Mesendoderm (in vitro differentiated cells): ENCODE measurements at regions not wholly inside any gene's neighbourhood (a gene's known extent, or its start where the extent isn't known, plus 50 kb on each side); places are given as distances from the start of the nearest gene placed in this dataset.
A peak's percentile ranks its signal among the peaks of the same experiment; 100 is the strongest.

Experiments used
- DNase-seq: peaks from one replicate; pipeline ENCODE4 v3.0.0; 2013
- H2AK5ac ChIP-seq: 2 replicates; pipeline ENCODE4 v1.6.1; 2013; ENCODE audit warnings: low read length, inconsistent platforms
- H2BK120ac ChIP-seq: 2 replicates; pipeline ENCODE4 v1.6.1; 2013; ENCODE audit warnings: low read depth, mild to moderate bottlenecking, low read length, moderate library complexity, mixed read lengths
- H2BK15ac ChIP-seq: replicated peaks from 2 replicates; pipeline ENCODE4 v1.6.1; 2013; ENCODE audit warnings: low read depth, mild to moderate bottlenecking, moderate library complexity
- H2BK5ac ChIP-seq: 2 replicates; pipeline ENCODE4 v1.6.1; 2013; ENCODE audit warnings: low read length, inconsistent platforms
- H3K18ac ChIP-seq: 2 replicates; pipeline ENCODE4 v1.6.1; 2013; ENCODE audit warnings: mild to moderate bottlenecking, low read length, mixed read lengths
- H3K23ac ChIP-seq: one replicate; pipeline ENCODE4 v1.6.1; 2013; ENCODE audit warnings: low read length
- H3K27ac ChIP-seq: 2 replicates; pipeline ENCODE4 v1.5.1; 2013; ENCODE audit warnings: low read depth, mild to moderate bottlenecking, inconsistent platforms, low read length, moderate library complexity
- H3K27me3 ChIP-seq: 2 replicates; pipeline ENCODE4 v1.6.1; 2013; ENCODE audit warnings: low read length, control low read depth, mild to moderate bottlenecking, inconsistent platforms; ENCODE audit not compliant: insufficient read depth, poor library complexity
- H3K36me3 ChIP-seq: 2 replicates; pipeline ENCODE4 v1.6.1; 2013; ENCODE audit warnings: low read length, inconsistent platforms; ENCODE audit not compliant: control insufficient read depth, insufficient read depth
- H3K4ac ChIP-seq: one replicate; pipeline ENCODE4 v1.6.1; 2013; ENCODE audit warnings: low read depth, mild to moderate bottlenecking, low read length, moderate library complexity
- H3K4me1 ChIP-seq: 2 replicates; pipeline ENCODE4 v1.6.1; 2013; ENCODE audit warnings: low read depth, low read length, inconsistent platforms; ENCODE audit not compliant: control insufficient read depth
- H3K4me2 ChIP-seq: 2 replicates; pipeline ENCODE4 v1.6.1; 2013; ENCODE audit warnings: low read length
- H3K4me3 ChIP-seq: 2 replicates; pipeline ENCODE4 v1.5.1; 2013; ENCODE audit warnings: mild to moderate bottlenecking, low read length
- H3K56ac ChIP-seq: one replicate; pipeline ENCODE4 v1.6.1; 2013; ENCODE audit warnings: low read length
- H3K79me1 ChIP-seq: 2 replicates; pipeline ENCODE4 v1.6.1; 2013; ENCODE audit warnings: low read length, inconsistent platforms
- H3K79me2 ChIP-seq: 2 replicates; pipeline ENCODE4 v1.6.1; 2013; ENCODE audit warnings: mild to moderate bottlenecking, low read length; ENCODE audit not compliant: control insufficient read depth, insufficient read depth
- H3K9ac ChIP-seq: 2 replicates; pipeline ENCODE4 v1.6.1; 2013; ENCODE audit warnings: low read length, inconsistent platforms
- H4K5ac ChIP-seq: one replicate; pipeline ENCODE4 v1.6.1; 2013; ENCODE audit warnings: low read length
- H4K8ac ChIP-seq: one replicate; pipeline ENCODE4 v1.6.1; 2013; ENCODE audit warnings: low read depth, mild to moderate bottlenecking, control low read depth, low read length, moderate library complexity
- WGBS: extraction: QIAGEN DNeasy Blood & Tissue Kit; methylation state at CpG from one replicate; pipeline ENCODE4 v1.1.7; 2013; ENCODE audit warnings: low lambda C conversion rate, missing lambda C conversion rate; ENCODE audit not compliant: insufficient coverage; ENCODE audit errors: extremely low coverage; 5-methylcytosine and 5-hydroxymethylcytosine counted together

DNA sequence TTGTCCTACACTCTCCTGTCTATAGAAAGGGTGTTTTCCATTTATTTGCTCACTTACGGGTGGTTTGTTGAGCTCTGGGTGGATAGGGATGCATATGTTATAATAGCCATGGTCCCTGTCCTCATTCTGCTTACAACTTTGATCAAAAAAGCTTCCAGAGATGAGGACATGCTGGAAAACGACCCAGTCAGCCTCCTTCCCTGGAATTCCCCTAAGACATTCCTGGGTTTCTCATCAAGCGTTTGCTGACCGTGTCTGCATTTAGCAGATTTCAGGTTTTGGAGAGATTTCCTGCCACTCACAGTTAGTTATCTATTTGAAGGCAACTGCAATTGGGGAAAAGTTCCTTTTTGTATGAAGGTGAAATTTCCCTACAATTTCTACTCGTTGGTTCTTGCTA, 152.8 kb upstream of the AFDN start:
- no CpG with 5 or more reads among the region's 5 CpGs for WGBS
- no peak overlapping the region for H3K56ac ChIP-seq
- DNase-seq = no peak
- no peaks in the 10 kb centered on the region for H3K27me3 ChIP-seq
- H3K4me1 ChIP-seq = peaks cover 3% of the 10 kb centered on the region
- no peaks in the 10 kb centered on the region for H3K79me2 ChIP-seq
- no peak overlapping the region for H3K9ac ChIP-seq
- no peak overlapping the region for H3K27ac ChIP-seq
- H4K5ac ChIP-seq = no peak overlapping the region
- no peak overlapping the region for H3K23ac ChIP-seq
- H2BK15ac ChIP-seq = no peak overlapping the region
- H3K4ac ChIP-seq = no peak overlapping the region
- no peak overlapping the region for H2BK5ac ChIP-seq
- H2BK120ac ChIP-seq = no peak overlapping the region
- no peak overlapping the region for H3K4me3 ChIP-seq
- no peak overlapping the region for H2AK5ac ChIP-seq
- no peak overlapping the region for H4K8ac ChIP-seq
- H3K36me3 ChIP-seq = no peaks in the 10 kb centered on the region
- no peak overlapping the region for H3K4me2 ChIP-seq
- H3K18ac ChIP-seq = no peak overlapping the region
- no peaks in the 10 kb centered on the region for H3K79me1 ChIP-seq

DNA sequence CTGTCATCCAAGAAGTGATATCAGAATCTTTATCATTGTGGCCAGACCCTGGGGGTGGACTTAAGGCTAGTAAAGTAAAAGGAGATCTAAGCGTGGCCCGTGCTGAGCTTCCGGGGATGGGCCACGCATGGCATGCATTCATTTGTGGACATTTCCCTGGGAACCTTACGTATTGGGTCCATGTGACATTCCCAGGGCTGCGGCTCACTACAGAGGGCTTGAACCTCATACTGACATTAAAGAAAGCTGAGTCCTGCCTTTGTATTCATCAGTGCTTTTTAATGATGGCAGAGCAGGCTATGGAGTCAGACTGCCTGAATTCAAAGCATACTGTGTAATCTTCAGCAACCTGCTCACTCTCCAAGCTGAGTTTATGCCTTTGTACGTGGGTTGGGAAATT, 152.2 kb upstream of the AFDN start:
- no peak overlapping the region for H2BK120ac ChIP-seq
- DNase-seq = no peak
- WGBS = no CpG with 5 or more reads among the region's 7 CpGs
- no peaks in the 10 kb centered on the region for H3K27me3 ChIP-seq
- no peak overlapping the region for H4K8ac ChIP-seq
- peaks cover 5% of the 10 kb centered on the region for H3K4me1 ChIP-seq
- no peaks in the 10 kb centered on the region for H3K36me3 ChIP-seq
- no peak overlapping the region for H3K18ac ChIP-seq
- no peak overlapping the region for H2BK5ac ChIP-seq
- H3K4me3 ChIP-seq = no peak overlapping the region
- H3K79me1 ChIP-seq = no peaks in the 10 kb centered on the region
- no peak overlapping the region for H4K5ac ChIP-seq
- H3K27ac ChIP-seq = no peak overlapping the region
- H2BK15ac ChIP-seq = no peak overlapping the region
- no peak overlapping the region for H3K9ac ChIP-seq
- H2AK5ac ChIP-seq = no peak overlapping the region
- no peak overlapping the region for H3K4me2 ChIP-seq
- no peaks in the 10 kb centered on the region for H3K79me2 ChIP-seq
- H3K23ac ChIP-seq = no peak overlapping the region
- no peak overlapping the region for H3K4ac ChIP-seq
- H3K56ac ChIP-seq = no peak overlapping the region

DNA sequence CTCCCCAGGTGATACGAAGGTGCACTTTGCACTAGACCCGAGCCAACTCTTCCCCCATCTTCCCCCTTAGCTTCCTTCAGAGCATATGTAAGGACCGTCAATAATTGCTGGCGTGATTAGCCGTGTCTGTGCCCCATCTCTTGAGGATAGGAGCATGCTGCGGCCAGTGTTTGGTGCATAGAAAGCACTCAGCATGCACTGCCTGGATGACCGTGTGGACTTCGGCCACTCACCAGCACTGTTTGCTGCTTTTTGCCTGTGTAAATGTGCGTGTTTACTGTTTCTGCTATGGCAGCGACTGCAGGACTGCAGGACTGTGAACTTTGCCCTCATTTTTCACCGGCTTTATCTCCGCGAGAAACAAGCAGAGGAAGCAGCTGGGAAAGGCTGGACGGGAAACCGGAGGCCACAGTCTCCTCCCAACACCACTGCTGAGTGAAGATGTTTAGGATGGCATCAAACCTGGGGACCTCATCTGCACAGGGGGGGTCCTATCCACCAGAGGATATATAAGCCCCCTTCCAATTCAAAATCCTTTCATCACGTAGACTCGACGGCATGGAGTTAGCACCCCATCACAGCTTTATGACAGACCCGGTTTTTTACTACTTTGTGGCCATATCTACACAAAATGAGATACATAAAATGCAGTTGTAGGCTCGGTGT, 150.6 kb upstream of the AFDN start:
- no peak overlapping the region for H2BK5ac ChIP-seq
- no peak overlapping the region for H3K56ac ChIP-seq
- H4K8ac ChIP-seq = no peak overlapping the region
- no CpG with 5 or more reads among the region's 20 CpGs for WGBS
- H2BK120ac ChIP-seq = no peak overlapping the region
- peaks cover 5% of the 10 kb centered on the region for H3K4me1 ChIP-seq
- peak overlapping the region; percentile 36 for H2AK5ac ChIP-seq
- H3K9ac ChIP-seq = peak overlapping the region; percentile 11
- H3K27ac ChIP-seq = no peak overlapping the region
- H4K5ac ChIP-seq = no peak overlapping the region
- H3K4ac ChIP-seq = no peak overlapping the region
- no peak overlapping the region for H3K4me2 ChIP-seq
- H3K79me2 ChIP-seq = no peaks in the 10 kb centered on the region
- H3K4me3 ChIP-seq = no peak overlapping the region
- H3K27me3 ChIP-seq = peaks cover 4% of the 10 kb centered on the region
- DNase-seq = no peak
- no peaks in the 10 kb centered on the region for H3K36me3 ChIP-seq
- no peak overlapping the region for H3K23ac ChIP-seq
- no peak overlapping the region for H3K18ac ChIP-seq
- H2BK15ac ChIP-seq = no peak overlapping the region
- no peaks in the 10 kb centered on the region for H3K79me1 ChIP-seq

DNA sequence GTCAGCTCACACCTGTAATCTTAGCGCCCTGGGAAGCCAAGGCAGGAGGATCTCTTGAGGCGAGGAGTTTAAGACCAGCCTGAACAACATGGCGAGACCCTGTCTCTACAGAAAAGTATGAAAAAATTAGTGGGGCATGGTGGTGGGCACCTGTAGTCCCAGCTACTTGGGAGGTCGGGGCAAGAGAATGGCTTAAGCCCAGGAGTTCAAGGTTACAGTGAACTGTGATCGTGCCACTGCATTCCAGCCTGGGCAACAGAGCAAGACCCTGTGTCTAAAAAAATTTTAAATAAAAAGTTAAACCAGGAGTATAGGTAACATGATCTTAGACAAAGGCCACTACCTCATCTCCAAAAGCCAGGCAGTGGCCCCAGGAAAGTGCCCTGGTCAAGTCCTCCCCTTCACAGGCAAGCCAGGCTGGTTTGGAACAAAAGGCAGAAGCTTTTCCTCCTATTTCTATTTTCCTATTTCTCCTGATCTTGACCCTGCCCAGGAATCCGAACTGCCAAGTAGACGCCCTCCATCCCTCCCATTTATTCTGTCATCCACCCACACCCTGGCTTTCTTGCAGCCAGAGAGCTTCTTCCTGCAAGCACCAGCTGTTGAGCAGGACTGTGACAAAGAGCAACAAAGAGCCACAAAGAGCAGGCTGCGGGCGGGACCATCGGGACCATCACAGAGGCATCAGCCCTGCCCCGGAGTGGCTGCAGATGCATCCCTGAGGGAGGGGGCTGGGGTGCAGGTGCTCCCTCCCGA, 149.9 kb upstream of the AFDN start:
- Histone ChIP-seq H4K5ac (no peak overlapping the region), H3K79me1 (no peaks in the 10 kb centered on the region), H2BK120ac (no peak overlapping the region), H3K4me1 (peaks cover 9% of the 10 kb centered on the region), H3K4me2 (no peak overlapping the region), H3K36me3 (no peaks in the 10 kb centered on the region), H3K27me3 (peaks cover 4% of the 10 kb centered on the region), H3K23ac (no peak overlapping the region), H3K18ac (no peak overlapping the region), H3K4me3 (no peak overlapping the region), H3K9ac (no peak overlapping the region), H2AK5ac (no peak overlapping the region), H2BK5ac (no peak overlapping the region), H3K79me2 (no peaks in the 10 kb centered on the region), H3K4ac (no peak overlapping the region), H4K8ac (no peak overlapping the region), H3K27ac (no peak overlapping the region), H3K56ac (no peak overlapping the region), H2BK15ac (no peak overlapping the region)
- DNase-seq = no peak
- WGBS = no CpG with 5 or more reads among the region's 12 CpGs

DNA sequence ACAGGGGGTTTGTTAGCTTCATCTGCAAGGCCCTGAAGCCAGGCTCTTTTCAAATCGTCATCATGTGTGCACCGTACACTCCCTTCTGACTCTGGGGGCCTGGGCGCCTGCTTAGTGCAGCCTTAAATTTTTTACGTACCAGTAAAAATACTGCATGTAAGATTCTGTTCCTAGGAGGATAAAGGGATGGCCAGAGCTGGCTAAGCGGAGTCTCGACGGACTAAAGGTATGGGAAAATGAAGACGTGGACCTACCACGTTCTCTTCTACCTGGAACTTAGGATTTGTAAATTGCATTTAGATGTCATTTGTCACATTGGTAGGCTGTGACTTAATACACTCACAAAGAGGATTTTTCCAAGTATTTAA, 149.3 kb upstream of the AFDN start:
- H3K4me1 ChIP-seq = peaks cover 11% of the 10 kb centered on the region
- no CpG with 5 or more reads among the region's 9 CpGs for WGBS
- H2AK5ac ChIP-seq = no peak overlapping the region
- no peak overlapping the region for H3K4me2 ChIP-seq
- H2BK15ac ChIP-seq = no peak overlapping the region
- H3K56ac ChIP-seq = no peak overlapping the region
- no peak overlapping the region for H3K9ac ChIP-seq
- H3K23ac ChIP-seq = no peak overlapping the region
- no peak overlapping the region for H3K27ac ChIP-seq
- H4K5ac ChIP-seq = no peak overlapping the region
- no peak overlapping the region for H2BK120ac ChIP-seq
- no peaks in the 10 kb centered on the region for H3K79me2 ChIP-seq
- no peaks in the 10 kb centered on the region for H3K36me3 ChIP-seq
- no peaks in the 10 kb centered on the region for H3K79me1 ChIP-seq
- DNase-seq = no peak
- H3K27me3 ChIP-seq = peaks cover 4% of the 10 kb centered on the region
- H3K4ac ChIP-seq = no peak overlapping the region
- no peak overlapping the region for H2BK5ac ChIP-seq
- no peak overlapping the region for H4K8ac ChIP-seq
- H3K18ac ChIP-seq = no peak overlapping the region
- no peak overlapping the region for H3K4me3 ChIP-seq
